B cell (primary cell): ENCODE measurements at regions not wholly inside any gene's neighbourhood (a gene's known extent, or its start where the extent isn't known, plus 50 kb on each side); places are given as distances from the start of the nearest gene placed in this dataset.
"Not testable (repeated sequence)": the region's sequence is repeated elsewhere in the genome, so short reads cannot be mapped to it uniquely, and the experiment has no call there.

Source experiments
- ATAC-seq: fragments of 200-7000 bp; cut with Tn5 transposase; one replicate; pipeline ENCODE4 v1.10.0; 2021; ENCODE audit warnings: low read depth, mild to moderate bottlenecking, moderate number of reproducible peaks, moderate library complexity
- CTCF ChIA-PET: fragments of 350-600 bp; sonication (Branson Sonifier 250); formaldehyde crosslinking; loops from one replicate; lab custom pipeline; 2021; ENCODE audit warnings: antibody characterized with exemption, inconsistent platforms; lab: Charles Lee
- POLR2A ChIA-PET: fragments of 350-600 bp; sonication (Branson Sonifier 250); formaldehyde crosslinking; loops from one replicate; lab custom pipeline; 2021; ENCODE audit warnings: antibody characterized with exemption; lab: Charles Lee
- DNase-seq: peaks from one replicate; pipeline ENCODE4 v3.0.0; 2013
- H2AFZ ChIP-seq: 2 replicates; pipeline ENCODE4 v1.6.1; 2012; ENCODE audit warnings: mild to moderate bottlenecking, low read depth, low read length; ENCODE audit not compliant: insufficient read depth, poor library complexity, severe bottlenecking
- H3K27ac ChIP-seq, 2 donors: 1 replicate in 1 of 2; 2 replicates in 1 of 2; pipeline ENCODE4 v1.5.1; 2012 to 2013; ENCODE audit warnings: low read length in 2 of 2, mild to moderate bottlenecking in 2 of 2, moderate library complexity in 1 of 2
- H3K27me3 ChIP-seq, 4 experiments: fragments of 200-600 bp in 1 of 4; sonication (generic) in 1 of 4; replicated peaks in 1 of 4; 1 replicate in 2 of 4; 2 replicates in 2 of 4; pipeline versions ENCODE4 v1.6.1 to v1.7.0; 2013 to 2016; ENCODE audit warnings: low read length in 3 of 4, mild to moderate bottlenecking in 2 of 4, mixed read lengths in 1 of 4, moderate library complexity in 1 of 4; ENCODE audit not compliant: insufficient read depth in 4 of 4, control insufficient read depth in 3 of 4; ENCODE audit errors: control extremely low read depth in 1 of 4
- H3K36me3 ChIP-seq, 2 experiments: replicated peaks in 1 of 2; 1 replicate in 1 of 2; 2 replicates in 1 of 2; pipeline versions ENCODE4 v1.6.1 to v1.7.1; 2013; ENCODE audit warnings: low read length in 1 of 2; ENCODE audit not compliant: insufficient read depth in 2 of 2, control insufficient read depth in 1 of 2; ENCODE audit errors: control extremely low read depth in 1 of 2, extremely low read depth in 1 of 2
- H3K4me1 ChIP-seq, 2 donors: fragments of 200-600 bp in 1 of 2; sonication (generic) in 1 of 2; 1 replicate in 1 of 2; 2 replicates in 1 of 2; pipeline versions ENCODE4 v1.5.1 to v1.6.1; 2013 to 2017; ENCODE audit warnings: low read length in 2 of 2; ENCODE audit not compliant: control insufficient read depth in 2 of 2, insufficient read depth in 2 of 2
- H3K4me2 ChIP-seq: replicated peaks from 2 replicates; pipeline ENCODE3; 2012; ENCODE audit warnings: mild to moderate bottlenecking, low read depth, low read length; ENCODE audit not compliant: poor library complexity, severe bottlenecking
- H3K4me3 ChIP-seq, 5 experiments: fragments of 200-600 bp in 1 of 5; sonication (generic) in 1 of 5; 1 replicate in 3 of 5; 2 replicates in 2 of 5; pipeline versions ENCODE4 v1.5.1 to v1.7.0; 2011 to 2016; ENCODE audit warnings: low read length in 4 of 5, mild to moderate bottlenecking in 4 of 5, low read depth in 2 of 5, control low read depth in 1 of 5, moderate library complexity in 1 of 5; ENCODE audit not compliant: insufficient read depth in 1 of 5; ENCODE audit errors: control extremely low read depth in 1 of 5, extremely low read depth in 1 of 5
- H3K79me2 ChIP-seq: fragments of 200-600 bp; sonication (generic); one replicate; pipeline ENCODE4 v1.6.0; 2016; ENCODE audit warnings: low read length; ENCODE audit not compliant: control insufficient read depth, insufficient read depth
- H3K9ac ChIP-seq: fragments of 200-600 bp; sonication (generic); 2 replicates; pipeline ENCODE4 v1.6.1; 2017; ENCODE audit warnings: mild to moderate bottlenecking, low read length, moderate library complexity
- H3K9me3 ChIP-seq, 3 donors: one replicate each; pipeline versions ENCODE4 v1.6.1 to v1.7.1; 2013; ENCODE audit warnings: low read length in 2 of 3; ENCODE audit not compliant: control insufficient read depth in 2 of 3, insufficient read depth in 1 of 3; ENCODE audit errors: control extremely low read depth in 1 of 3
- H4K20me1 ChIP-seq: 2 replicates; pipeline ENCODE4 v1.6.0; 2012; ENCODE audit warnings: mild to moderate bottlenecking, low read length; ENCODE audit not compliant: insufficient read depth, control insufficient read depth, poor library complexity, severe bottlenecking
- H3K27ac Mint-ChIP-seq: one replicate; pipeline ENCODE4 v1.8.0; 2021; ENCODE audit warnings: mixed read lengths
- H3K27me3 Mint-ChIP-seq: one replicate; pipeline ENCODE4 v1.8.0; 2021; ENCODE audit warnings: mixed read lengths
- H3K4me1 Mint-ChIP-seq: one replicate; pipeline ENCODE4 v1.8.0; 2021; ENCODE audit warnings: mixed read lengths
- H3K4me3 Mint-ChIP-seq: one replicate; pipeline ENCODE4 v1.8.0; 2021; ENCODE audit warnings: mixed read lengths
- H3K9me3 Mint-ChIP-seq: one replicate; pipeline ENCODE4 v1.8.0; 2022; ENCODE audit warnings: mixed read lengths; ENCODE audit not compliant: insufficient read depth
- WGBS: methylation state at CpG from one replicate; pipeline ENCODE4 v1.1.5; 2013; ENCODE audit warnings: missing lambda C conversion rate; ENCODE audit not compliant: insufficient coverage; 5-methylcytosine and 5-hydroxymethylcytosine counted together
- intact Hi-C: fragments of 100-400 bp; cut with micrococcal nuclease; formaldehyde crosslinking; loops from one replicate; pipeline ENCODE4 v1.10.0; 2022

- H3K4me1 ChIP-seq, H3K9ac ChIP-seq, H4K20me1 ChIP-seq, H3K27me3 Mint-ChIP-seq, H3K79me2 ChIP-seq, ATAC-seq, H3K9me3 Mint-ChIP-seq, H3K27ac Mint-ChIP-seq, H3K4me2 ChIP-seq, H3K4me1 Mint-ChIP-seq, CTCF ChIA-PET, H3K4me3 Mint-ChIP-seq, H3K27ac ChIP-seq, DNase-seq, H3K9me3 ChIP-seq, H3K27me3 ChIP-seq, POLR2A ChIA-PET, H2AFZ ChIP-seq, H3K4me3 ChIP-seq, intact Hi-C loops, H3K36me3 ChIP-seq: not testable (repeated sequence)
- WGBS = no CpG with 5 or more reads among the region's 30 CpGs
These were observed 415.5 kb downstream of the FOXD4L4 start for GRCh38 chr9:66152406-66152805.

DNA sequence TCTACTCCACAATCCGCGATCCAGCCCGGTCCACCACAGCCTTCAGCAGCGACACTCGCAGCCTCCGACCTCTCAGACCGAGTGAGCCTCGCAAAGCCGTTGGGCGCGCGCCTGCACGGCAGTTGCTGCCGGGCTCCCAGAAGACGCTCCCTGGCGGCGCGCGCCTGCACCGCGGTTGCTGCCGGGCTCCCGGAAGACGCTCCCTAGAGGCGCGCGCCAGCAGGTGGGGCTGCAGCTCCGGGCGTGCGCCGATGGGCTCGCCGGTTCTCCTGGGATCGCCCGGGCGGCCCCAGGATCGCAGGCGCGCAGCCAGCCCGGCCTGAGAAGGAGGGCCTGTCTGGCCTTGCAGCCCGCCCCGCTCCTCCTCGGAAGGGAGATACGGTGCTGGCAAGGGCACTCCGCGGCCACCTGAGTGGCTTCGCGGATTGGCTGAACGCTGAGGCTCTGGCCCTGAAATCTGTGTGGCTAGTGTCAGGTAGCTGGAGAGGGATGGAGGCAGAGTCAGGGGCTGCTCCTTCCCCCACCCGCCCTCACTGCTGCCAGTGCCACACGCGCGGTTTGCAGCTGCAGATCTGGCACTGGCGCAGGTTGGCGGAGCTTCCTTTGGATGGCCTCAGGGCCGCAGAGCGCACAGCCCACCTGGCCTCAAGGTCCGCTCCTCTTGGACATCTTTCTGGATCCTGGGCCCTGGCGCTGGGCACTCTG, 416.2 kb downstream of the FOXD4L4 start:
- H3K27me3 Mint-ChIP-seq, H3K4me1 Mint-ChIP-seq, H3K27me3 ChIP-seq, H2AFZ ChIP-seq, H3K9ac ChIP-seq, CTCF ChIA-PET, H3K9me3 ChIP-seq, H3K27ac ChIP-seq, H3K4me1 ChIP-seq, H3K79me2 ChIP-seq, H4K20me1 ChIP-seq, H3K4me3 Mint-ChIP-seq, POLR2A ChIA-PET, H3K4me2 ChIP-seq, H3K27ac Mint-ChIP-seq, intact Hi-C loops, H3K9me3 Mint-ChIP-seq, H3K36me3 ChIP-seq: not testable (repeated sequence)
- no CpG with 5 or more reads among the region's 59 CpGs for WGBS
- H3K4me3 ChIP-seq = peak overlapping the region in 2 of 5 experiments; percentile 5 to 33
- peak; percentile 81 for ATAC-seq
- DNase-seq = peak; percentile 55

GRCh38 chr9:66153971-66154691, 417.2 kb downstream of the FOXD4L4 start:
- CTCF ChIA-PET, H3K9me3 Mint-ChIP-seq: not testable (repeated sequence)
- H3K4me3 Mint-ChIP-seq = peak overlapping the region; percentile 50

DNA sequence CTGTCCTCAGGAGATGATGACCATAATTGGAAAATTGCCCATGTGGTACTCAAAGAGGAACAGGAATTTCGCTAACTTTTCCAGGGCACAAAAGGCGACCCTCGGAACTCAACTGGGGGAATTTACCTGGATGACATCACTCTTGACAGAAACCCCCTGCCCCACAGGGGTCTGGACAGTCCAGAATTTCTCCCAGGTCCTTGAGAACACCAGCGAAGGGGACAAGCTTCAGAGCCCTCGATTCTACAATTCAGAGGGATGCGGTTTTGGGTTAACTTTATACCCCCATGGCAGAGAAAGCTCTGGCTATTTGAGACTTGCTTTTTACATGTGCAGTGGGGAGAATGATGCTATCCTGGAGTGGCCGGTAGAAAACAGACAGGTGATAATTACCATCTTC, 445.4 kb downstream of the FOXD4L4 start:
- no CpG with 5 or more reads among the region's 7 CpGs for WGBS
- POLR2A ChIA-PET, CTCF ChIA-PET: not testable (repeated sequence)

More at GRCh38 chr9:66153971-66154691, 417.2 kb downstream of the FOXD4L4 start:
- H3K79me2 ChIP-seq, H3K27me3 Mint-ChIP-seq, H3K4me1 Mint-ChIP-seq, H3K4me3 ChIP-seq, DNase-seq, H3K36me3 ChIP-seq, H2AFZ ChIP-seq, ATAC-seq, intact Hi-C loops, H3K4me2 ChIP-seq, H3K27ac Mint-ChIP-seq, H3K9me3 ChIP-seq, H4K20me1 ChIP-seq, H3K9ac ChIP-seq, POLR2A ChIA-PET, H3K4me1 ChIP-seq, H3K27ac ChIP-seq, H3K27me3 ChIP-seq: not testable (repeated sequence)
- no CpG with 5 or more reads among the region's 40 CpGs for WGBS

More for the DNA sequence above, 445.4 kb downstream of the FOXD4L4 start:
- H3K36me3 ChIP-seq, H4K20me1 ChIP-seq, H3K9me3 ChIP-seq, H3K4me1 Mint-ChIP-seq, ATAC-seq, DNase-seq, H3K4me1 ChIP-seq, H3K27me3 ChIP-seq, H3K9me3 Mint-ChIP-seq, H3K27ac Mint-ChIP-seq, H3K79me2 ChIP-seq, H2AFZ ChIP-seq, H3K27ac ChIP-seq, H3K4me2 ChIP-seq, H3K9ac ChIP-seq, H3K4me3 ChIP-seq, intact Hi-C loops, H3K4me3 Mint-ChIP-seq, H3K27me3 Mint-ChIP-seq: not testable (repeated sequence)
